ENCODE measurements at regions not wholly inside any gene's neighbourhood (a gene's known extent, or its start where the extent isn't known, plus 50 kb on each side); places are given as distances from the start of the nearest gene placed in this dataset.

GRCh38 chr20:6228302-6228843 is 105.5 kb upstream of the FERMT1 start:
- no peak for TF ChIP-seq CTCF (IDR thresholded peaks at IDR 0.05; ENCODE audit: insufficient read depth, low read length, poor library complexity, severe bottlenecking)
- Histone ChIP-seq H3K36me3 (ENCODE audit: control insufficient read depth, insufficient read depth, low read length) (no peaks in the 10 kb centered on the region), H3K4me3 (replicated peaks; ENCODE audit: low read depth, low read length) (no peak overlapping the region), H3K27me3 (replicated peaks; ENCODE audit: control insufficient read depth, insufficient read depth, low read length) (no peaks in the 10 kb centered on the region)
- no peak for DNase-seq (ENCODE audit: extremely low read depth, insufficient read length)

- Histone ChIP-seq H3K27me3 (replicated peaks; ENCODE audit: control insufficient read depth, insufficient read depth, low read length) (no peaks in the 10 kb centered on the region), H3K36me3 (ENCODE audit: control insufficient read depth, insufficient read depth, low read length) (no peaks in the 10 kb centered on the region), H3K4me3 (replicated peaks; ENCODE audit: low read depth, low read length) (no peak overlapping the region)
- no peak for TF ChIP-seq CTCF (IDR thresholded peaks at IDR 0.05; ENCODE audit: insufficient read depth, low read length, poor library complexity, severe bottlenecking)
- DNase-seq (ENCODE audit: extremely low read depth, insufficient read length), result no peak
Measured at GRCh38 chr20:6213311-6213710, 90.5 kb upstream of the FERMT1 start.

- no peak for TF ChIP-seq CTCF (IDR thresholded peaks at IDR 0.05; ENCODE audit: insufficient read depth, low read length, poor library complexity, severe bottlenecking)
- Histone ChIP-seq H3K27me3 (replicated peaks; ENCODE audit: control insufficient read depth, insufficient read depth, low read length) (no peaks in the 10 kb centered on the region), H3K4me3 (replicated peaks; ENCODE audit: low read depth, low read length) (no peak overlapping the region), H3K36me3 (ENCODE audit: control insufficient read depth, insufficient read depth, low read length) (no peaks in the 10 kb centered on the region)
- DNase-seq (ENCODE audit: extremely low read depth, insufficient read length), result no peak
Measured at GRCh38 chr20:6212903-6213302, 90.1 kb upstream of the FERMT1 start.

- Histone ChIP-seq H3K36me3 (ENCODE audit: control insufficient read depth, insufficient read depth, low read length) (no peaks in the 10 kb centered on the region), H3K4me3 (replicated peaks; ENCODE audit: low read depth, low read length) (no peak overlapping the region), H3K27me3 (replicated peaks; ENCODE audit: control insufficient read depth, insufficient read depth, low read length) (no peaks in the 10 kb centered on the region)
- TF ChIP-seq CTCF (IDR thresholded peaks at IDR 0.05; ENCODE audit: insufficient read depth, low read length, poor library complexity, severe bottlenecking), result no peak
- no peak for DNase-seq (ENCODE audit: extremely low read depth, insufficient read length)
Measured at GRCh38 chr20:6209093-6209492, 86.3 kb upstream of the FERMT1 start.

GRCh38 chr20:6200092-6200491 is 77.3 kb upstream of the FERMT1 start:
- DNase-seq (ENCODE audit: extremely low read depth, insufficient read length), result no peak
- H3K4me3 ChIP-seq (replicated peaks; ENCODE audit: low read depth, low read length), result no peak overlapping the region
- H3K27me3 ChIP-seq (replicated peaks; ENCODE audit: control insufficient read depth, insufficient read depth, low read length), result no peaks in the 10 kb centered on the region
- TF ChIP-seq CTCF (IDR thresholded peaks at IDR 0.05; ENCODE audit: insufficient read depth, low read length, poor library complexity, severe bottlenecking), result no peak
- no peaks in the 10 kb centered on the region for H3K36me3 ChIP-seq (ENCODE audit: control insufficient read depth, insufficient read depth, low read length)

- Histone ChIP-seq H3K27me3 (replicated peaks; ENCODE audit: control insufficient read depth, insufficient read depth, low read length) (no peaks in the 10 kb centered on the region), H3K36me3 (ENCODE audit: control insufficient read depth, insufficient read depth, low read length) (no peaks in the 10 kb centered on the region), H3K4me3 (replicated peaks; ENCODE audit: low read depth, low read length) (no peak overlapping the region)
- DNase-seq (ENCODE audit: extremely low read depth, insufficient read length), result no peak
- TF ChIP-seq CTCF (IDR thresholded peaks at IDR 0.05; ENCODE audit: insufficient read depth, low read length, poor library complexity, severe bottlenecking), result no peak
Measured at GRCh38 chr20:6185268-6185667, 62.4 kb upstream of the FERMT1 start.

Measured in GM06990 (cell line).